Jurkat, Clone E6-1 (cell line): ENCODE measurements at regions not wholly inside any gene's neighbourhood (a gene's known extent, or its start where the extent isn't known, plus 50 kb on each side); places are given as distances from the start of the nearest gene placed in this dataset.
"Not testable (repeated sequence)": the region's sequence is repeated elsewhere in the genome, so short reads cannot be mapped to it uniquely, and the experiment has no call there.

ENCODE experiments used
- DNase-seq: peaks from one replicate; pipeline ENCODE4 v3.0.0-alpha.2; 2011; ENCODE audit warnings: low read depth, low spot score
- H3K4me3 ChIP-seq: 2 replicates; pipeline ENCODE4 v1.5.1; 2011; ENCODE audit warnings: mild to moderate bottlenecking, low read length, control low read depth, moderate library complexity

DNA sequence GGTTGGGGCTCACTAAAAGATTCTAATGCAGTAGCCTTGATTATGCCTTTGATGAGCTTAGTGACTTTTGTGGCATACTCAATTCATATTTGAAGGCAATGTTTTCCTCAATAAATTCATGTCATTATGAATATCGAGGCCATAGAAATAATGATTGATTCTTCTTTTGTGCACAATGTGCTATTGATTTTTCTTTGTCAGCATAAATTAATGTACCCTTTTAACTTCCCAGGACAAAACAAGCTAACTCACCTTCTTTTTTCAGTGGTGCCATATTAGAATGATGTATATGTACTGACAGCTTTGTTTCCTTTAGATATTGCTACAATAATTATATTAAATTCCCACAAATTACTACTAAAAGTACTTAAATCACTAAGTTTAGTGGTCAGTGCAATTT, 484.3 kb upstream of the HS3ST5 start:
- H3K4me3 ChIP-seq, result no peak overlapping the region
- DNase-seq, result no peak

- DNase-seq, result no peak
- H3K4me3 ChIP-seq, result no peak overlapping the region
These were observed 481.6 kb upstream of the HS3ST5 start for GRCh38 chr6:114824409-114824808.

DNA sequence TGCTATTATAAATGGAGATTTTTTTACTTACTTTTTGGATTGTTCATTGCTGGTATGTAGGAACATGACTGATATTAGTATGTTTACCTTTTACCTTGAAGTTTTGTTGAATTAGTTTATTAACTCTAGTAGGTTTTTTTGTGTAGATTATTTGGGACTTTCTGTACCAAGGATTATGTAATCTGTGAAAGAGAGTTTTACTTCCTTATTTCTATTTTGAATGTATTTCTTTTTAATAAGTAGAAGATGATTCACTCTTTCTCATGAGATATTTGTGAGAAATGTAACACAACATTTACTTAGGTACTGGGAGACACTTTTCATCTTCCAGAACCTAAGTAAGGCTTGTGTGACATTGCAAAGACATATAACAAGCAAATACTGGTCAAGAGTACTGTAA, 473.9 kb upstream of the HS3ST5 start:
- H3K4me3 ChIP-seq, result no peak overlapping the region
- no peak for DNase-seq

DNA sequence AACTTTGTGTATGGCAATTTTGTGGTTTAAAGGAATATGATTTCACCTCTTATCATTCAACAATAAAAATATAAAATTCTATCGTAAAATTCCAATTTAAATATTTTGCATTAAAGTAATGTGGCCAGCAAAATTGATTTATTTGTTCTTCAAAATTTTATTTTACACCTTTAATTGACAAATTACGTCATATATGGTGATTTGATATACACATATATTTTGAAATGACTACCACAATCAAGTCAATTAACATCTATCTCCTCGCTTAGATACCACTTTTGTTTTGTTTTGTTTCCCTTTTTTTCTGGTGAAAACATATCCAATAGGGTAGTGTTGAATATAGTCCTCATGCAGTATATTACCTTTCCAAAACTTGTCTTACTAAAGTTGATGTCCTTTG, 467.6 kb upstream of the HS3ST5 start:
- DNase-seq, result no peak
- H3K4me3 ChIP-seq, result no peak overlapping the region

GRCh38 chr6:114805426-114805825, 462.6 kb upstream of the HS3ST5 start:
- DNase-seq, H3K4me3 ChIP-seq: not testable (repeated sequence)

DNA sequence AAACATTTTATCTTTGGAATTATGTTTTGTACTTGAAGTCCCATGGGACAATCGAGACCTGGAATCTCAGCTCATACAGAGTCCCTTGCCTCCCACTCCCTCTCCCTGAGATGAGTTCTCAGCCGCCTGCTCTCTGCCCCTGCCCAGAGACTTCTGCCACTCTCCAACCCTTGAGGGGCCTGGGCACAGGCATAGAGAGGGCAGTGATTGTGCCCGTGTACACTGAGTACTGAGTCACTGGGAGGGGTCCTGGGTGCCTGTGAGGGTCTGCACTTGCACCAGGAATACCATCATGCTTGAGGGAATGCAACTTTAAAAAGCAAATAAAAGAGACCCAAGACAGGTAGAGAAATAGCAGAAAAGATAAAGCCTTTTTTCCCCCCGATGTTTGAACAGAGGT, 453.8 kb upstream of the HS3ST5 start:
- no peak for DNase-seq

GRCh38 chr6:114793428-114793827, 450.6 kb upstream of the HS3ST5 start:
- no peak for DNase-seq
- H3K4me3 ChIP-seq, result no peak overlapping the region

More for the DNA sequence above, 453.8 kb upstream of the HS3ST5 start:
- H3K4me3 ChIP-seq, result no peak overlapping the region

- H3K4me3 ChIP-seq, result no peak overlapping the region
- no peak for DNase-seq
These were observed 442.7 kb upstream of the HS3ST5 start for GRCh38 chr6:114785235-114786127.

- DNase-seq, result no peak
- no peak overlapping the region for H3K4me3 ChIP-seq
These were observed 441.0 kb upstream of the HS3ST5 start for GRCh38 chr6:114783783-114784182.

DNA sequence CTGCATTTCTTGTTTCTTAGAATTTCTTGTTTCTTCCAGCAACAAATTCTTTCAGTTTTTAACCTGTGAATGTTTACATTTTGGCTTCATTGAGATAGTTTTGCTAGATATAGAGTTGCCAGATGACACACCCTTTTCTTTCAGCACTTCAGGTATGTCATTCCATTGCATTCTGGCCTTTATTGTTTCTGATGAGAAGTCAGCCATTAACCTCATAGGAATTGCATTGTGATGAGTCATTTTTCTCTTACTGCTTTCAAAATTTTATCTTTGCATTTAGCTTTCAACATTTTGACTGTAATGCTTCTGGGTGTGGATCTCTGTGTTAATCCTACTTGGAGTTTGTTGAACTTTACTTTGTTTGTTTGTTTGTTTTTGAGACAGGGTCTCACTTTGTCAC, 440.3 kb upstream of the HS3ST5 start:
- DNase-seq, result no peak

DNA sequence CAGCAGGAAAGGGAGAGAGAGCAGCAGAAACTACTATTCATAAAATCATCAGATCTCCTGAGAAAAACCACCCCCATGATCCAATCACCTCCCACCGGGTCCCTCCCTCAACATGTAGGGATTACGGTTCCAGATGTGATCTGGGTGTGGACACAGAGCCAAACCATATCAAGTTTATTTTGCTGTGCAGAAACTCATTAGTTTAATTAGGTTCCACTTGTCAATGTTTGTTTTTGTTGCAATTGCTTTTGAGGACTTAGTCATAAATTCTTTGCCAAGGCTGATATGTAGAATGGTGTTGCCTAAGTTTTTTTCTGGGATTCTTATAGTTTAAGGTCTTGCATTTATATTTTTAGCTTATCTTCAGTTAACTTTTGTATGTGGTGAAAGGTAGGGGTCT, 422.0 kb upstream of the HS3ST5 start:
- H3K4me3 ChIP-seq, result no peak overlapping the region
- no peak for DNase-seq

More for the DNA sequence above, 440.3 kb upstream of the HS3ST5 start:
- no peak overlapping the region for H3K4me3 ChIP-seq

GRCh38 chr6:114762145-114762544, 419.3 kb upstream of the HS3ST5 start:
- DNase-seq, result no peak
- H3K4me3 ChIP-seq, result no peak overlapping the region

GRCh38 chr6:114747995-114748625, 405.3 kb upstream of the HS3ST5 start:
- peak; percentile 37 for DNase-seq
- no peak overlapping the region for H3K4me3 ChIP-seq

DNA sequence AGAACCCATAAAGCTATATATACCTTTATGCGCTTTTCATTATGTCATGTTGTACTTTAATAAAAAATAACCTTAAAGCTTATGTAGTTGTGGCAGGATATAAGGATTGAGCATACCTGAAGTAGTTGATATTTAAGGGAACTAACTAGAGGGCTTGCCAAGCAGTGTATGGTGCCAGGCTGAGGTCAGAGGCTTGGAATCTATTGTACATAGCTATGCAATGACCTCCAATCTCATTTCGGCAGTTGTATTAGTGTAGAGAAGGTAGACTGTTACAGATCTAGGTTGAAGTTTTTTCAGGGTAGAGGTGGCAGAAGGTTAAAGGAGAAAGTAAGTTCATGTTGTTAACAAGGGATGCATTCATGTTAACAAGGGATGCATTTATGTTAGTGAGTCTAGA, 397.7 kb upstream of the HS3ST5 start:
- DNase-seq, result no peak
- H3K4me3 ChIP-seq, result no peak overlapping the region

GRCh38 chr6:114739656-114740055, 396.8 kb upstream of the HS3ST5 start:
- H3K4me3 ChIP-seq, result no peak overlapping the region
- DNase-seq, result no peak

GRCh38 chr6:114735025-114735735, 392.4 kb upstream of the HS3ST5 start:
- DNase-seq, result no peak

GRCh38 chr6:114733596-114733995, 390.8 kb upstream of the HS3ST5 start:
- no peak for DNase-seq
- no peak overlapping the region for H3K4me3 ChIP-seq

More at GRCh38 chr6:114735025-114735735, 392.4 kb upstream of the HS3ST5 start:
- no peak overlapping the region for H3K4me3 ChIP-seq

DNA sequence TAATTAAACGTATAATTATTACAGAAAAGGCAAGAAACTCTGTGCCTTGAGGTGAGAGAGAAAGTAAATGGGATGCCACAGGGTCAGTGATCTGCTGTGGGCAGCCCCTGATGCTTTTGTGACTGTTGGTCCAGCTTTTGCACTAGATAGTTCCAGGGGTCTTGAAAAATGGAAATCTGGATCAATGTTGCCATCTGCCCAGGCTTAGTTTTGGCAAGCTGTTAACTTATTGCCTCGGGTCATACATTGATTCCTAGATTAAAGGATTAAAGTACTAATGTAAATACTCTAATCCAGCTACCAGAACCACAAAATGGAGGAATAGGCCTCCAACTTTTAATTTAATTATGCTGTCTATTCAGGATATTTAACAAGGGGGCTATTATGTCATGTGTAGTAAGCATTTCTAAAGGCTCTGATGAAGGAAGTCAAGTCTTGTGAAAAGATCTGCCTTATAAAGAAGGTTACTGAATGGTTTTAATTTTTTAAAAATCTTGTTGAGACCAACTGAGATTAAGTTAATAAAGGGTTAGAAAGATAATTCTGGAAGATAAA, 376.0 kb upstream of the HS3ST5 start:
- no peak for DNase-seq
- no peak overlapping the region for H3K4me3 ChIP-seq

- DNase-seq, result no peak
These were observed 375.4 kb upstream of the HS3ST5 start for GRCh38 chr6:114718186-114718585.

More at GRCh38 chr6:114718186-114718585, 375.4 kb upstream of the HS3ST5 start:
- no peak overlapping the region for H3K4me3 ChIP-seq
